ENCODE measurements at regions not wholly inside any gene's neighbourhood (a gene's known extent, or its start where the extent isn't known, plus 50 kb on each side); places are given as distances from the start of the nearest gene placed in this dataset.
"Not testable (repeated sequence)": the region's sequence is repeated elsewhere in the genome, so short reads cannot be mapped to it uniquely, and the experiment has no call there.

DNA sequence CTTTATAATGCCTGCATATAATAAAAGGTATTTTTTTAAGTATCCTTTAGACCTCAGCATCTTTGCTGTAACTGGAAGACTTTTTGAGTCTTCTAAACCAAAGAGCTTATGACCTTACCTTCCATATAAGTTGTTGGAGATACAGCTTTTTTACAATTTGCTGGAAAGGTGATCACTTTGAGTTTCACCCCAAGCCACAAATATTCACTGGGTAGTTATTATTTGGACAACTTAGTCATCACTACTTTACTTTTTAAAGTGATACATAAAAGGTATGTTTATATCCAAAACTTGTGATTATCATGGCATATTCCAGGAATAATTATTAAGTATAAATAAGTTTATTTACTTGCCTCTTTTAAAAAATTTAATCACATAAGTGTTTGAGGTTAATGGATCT lies 246.7 kb upstream of the NRIP1 start:
- DNase-seq (ENCODE audit: low spot score) = no peak

DNA sequence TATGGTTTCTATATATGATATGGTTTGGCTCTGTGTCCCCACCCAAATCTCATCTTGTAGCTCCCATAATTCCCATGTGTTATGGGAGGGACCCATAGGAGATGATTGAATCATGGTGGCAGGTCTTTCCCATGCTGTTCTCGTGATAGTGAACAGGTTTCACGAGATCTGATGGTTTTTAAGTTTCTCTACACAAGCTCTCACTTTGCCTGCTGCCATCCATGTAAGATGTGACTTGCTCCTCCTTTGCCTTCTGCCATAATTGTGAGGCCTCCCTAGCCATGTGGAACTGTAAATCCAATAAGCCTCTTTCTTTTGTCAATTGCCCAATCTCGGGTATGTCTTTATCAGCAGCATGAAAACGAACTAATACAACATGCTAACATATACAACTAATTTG lies 252.2 kb upstream of the NRIP1 start:
- DNase-seq (ENCODE audit: low spot score) = not testable (repeated sequence)

DNA sequence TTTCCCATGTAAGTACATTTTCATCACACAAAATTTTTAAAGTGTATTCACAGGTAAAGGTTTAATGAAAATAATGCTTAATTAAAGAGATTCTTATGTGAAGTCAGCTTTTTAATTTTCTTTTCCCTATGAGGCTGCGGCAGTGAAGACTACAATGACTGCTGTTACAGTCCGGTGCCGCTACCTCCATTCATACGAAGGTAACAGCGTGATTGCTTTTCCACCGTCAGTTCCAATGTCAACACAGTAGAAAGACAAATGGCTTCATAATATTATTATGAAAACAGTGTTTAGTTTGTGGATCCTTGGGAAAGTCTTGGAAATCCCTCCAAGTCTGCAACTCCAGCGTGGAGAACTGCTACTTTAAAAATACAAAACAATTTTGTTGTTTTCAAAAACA lies 254.9 kb upstream of the NRIP1 start:
- DNase-seq (ENCODE audit: low spot score) = no peak

DNA sequence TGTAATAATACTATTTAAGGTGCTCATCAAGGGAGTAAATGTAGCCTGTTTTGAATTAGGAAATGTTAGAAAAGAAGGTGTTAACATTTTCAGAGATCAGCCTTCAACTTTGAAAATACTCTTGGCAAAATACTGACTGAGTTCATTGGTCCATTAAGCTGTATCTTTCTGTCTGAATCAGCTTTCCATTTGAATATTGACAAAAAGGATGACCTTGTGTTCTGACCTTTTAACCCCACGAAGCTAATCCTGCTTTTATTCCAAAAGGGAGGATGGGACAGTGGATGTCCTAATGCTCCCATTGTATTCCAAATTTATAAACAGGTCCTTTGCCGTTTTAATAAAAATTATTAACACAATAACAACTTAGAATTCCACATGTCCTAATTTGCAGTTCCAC lies 259.7 kb upstream of the NRIP1 start:
- no peak for DNase-seq (ENCODE audit: low spot score)

DNA sequence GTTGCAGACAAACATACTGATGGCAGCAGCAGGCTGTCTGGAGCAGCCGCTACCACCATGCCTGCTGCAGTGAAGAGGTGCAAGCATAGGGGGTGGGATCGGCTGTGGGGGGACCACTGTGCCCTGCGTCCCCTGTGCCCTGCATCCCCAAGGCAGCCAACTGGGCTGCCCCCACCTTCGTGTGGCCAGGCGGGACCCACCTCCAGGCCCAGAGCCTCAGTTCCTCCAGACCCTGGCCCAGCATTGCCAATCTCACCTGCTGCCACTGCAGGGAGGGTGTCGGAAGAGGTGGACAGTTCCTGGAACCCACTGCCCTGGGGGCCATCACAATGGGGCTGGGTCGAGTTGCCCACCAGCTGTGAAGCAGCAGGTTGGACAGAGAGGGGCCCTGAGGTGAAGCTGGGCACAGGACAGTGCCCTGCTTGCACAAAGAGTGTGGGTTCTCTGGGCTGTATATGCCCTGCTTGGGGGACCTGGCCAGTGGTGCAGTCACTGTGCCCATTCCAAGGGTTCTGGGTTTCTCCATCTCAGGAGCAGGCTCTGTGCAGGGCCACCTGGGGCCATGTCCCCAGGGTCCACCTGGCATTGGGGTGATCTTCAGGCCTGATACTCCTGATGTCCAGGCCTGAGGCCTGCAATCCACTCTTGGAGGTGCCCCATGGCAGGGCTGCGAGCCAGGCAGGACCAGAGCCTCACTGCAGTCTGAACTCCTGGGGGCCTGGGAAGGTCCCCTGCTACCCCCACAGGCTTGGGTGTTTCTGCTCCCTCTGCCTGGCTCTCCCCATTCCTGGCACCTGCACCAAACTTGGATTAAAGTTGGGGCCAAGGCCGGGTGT lies 261.4 kb upstream of the NRIP1 start:
- no peak for DNase-seq (ENCODE audit: low spot score)

DNA sequence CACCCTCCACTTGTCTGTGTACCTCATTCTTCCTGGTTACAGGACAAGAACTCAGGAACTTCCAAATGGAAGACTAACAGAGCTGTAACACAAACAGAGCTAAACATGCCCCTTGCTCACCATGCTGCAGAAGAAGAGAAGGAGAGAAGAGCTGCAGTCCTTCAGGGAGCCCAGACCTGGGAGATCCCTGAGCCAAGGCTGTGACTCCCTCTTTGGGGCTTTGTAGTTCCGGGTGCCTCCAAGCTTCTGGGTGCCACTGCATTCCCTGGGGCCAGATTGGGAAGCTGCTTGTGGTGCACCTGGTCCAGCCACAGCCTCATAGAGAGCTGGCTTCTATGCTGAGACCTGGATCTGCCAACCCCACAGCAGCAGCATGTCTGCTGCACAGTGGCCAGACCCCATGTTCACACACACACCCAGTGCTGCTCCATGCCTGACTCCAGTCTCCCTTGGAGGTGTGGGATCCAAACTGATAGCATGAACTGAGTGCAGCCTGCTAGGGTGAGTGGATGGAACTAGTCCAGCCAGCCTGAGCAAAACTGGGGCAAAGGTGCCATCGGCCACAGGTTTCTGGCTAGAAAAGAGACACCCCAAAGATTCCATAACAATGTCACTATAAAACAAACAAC lies 263.0 kb upstream of the NRIP1 start:
- no peak for DNase-seq (ENCODE audit: low spot score)

DNA sequence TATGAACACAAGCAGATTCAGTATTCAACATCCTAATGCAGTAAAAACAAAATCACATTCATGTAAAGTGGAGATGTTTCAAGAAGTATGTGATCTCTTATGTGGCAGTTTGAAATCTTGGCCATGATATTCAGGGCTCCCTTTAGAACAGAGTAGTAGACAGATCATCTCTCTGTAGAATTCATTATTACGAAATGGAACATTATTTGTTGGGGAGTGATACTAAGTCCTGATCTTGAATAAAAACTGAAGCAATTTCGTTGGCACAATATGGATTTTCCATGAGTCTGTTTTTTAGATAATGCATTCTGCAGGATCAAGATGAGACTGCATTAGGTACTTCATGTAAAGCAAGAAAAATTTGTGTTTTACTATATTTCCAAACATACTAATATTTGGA lies 264.4 kb upstream of the NRIP1 start:
- no peak for DNase-seq (ENCODE audit: low spot score)

DNA sequence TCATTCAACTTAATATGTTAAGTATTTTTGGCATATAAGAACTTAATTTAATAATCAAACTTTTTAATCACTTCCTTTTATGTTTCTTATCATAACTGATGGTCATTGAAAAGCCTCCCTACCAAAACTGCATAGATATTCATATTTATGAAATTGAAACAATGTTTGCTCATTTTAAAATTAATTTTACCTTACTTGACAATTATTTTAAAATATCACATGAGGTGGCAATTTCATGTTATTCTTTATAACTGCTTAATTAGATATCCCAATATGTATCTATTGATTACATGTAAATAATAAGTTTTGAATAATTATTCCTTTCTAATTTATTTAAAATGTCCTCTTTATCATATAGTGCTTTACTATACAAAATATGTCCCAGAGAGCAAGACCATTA lies 266.1 kb upstream of the NRIP1 start:
- DNase-seq (ENCODE audit: low spot score) = no peak

DNA sequence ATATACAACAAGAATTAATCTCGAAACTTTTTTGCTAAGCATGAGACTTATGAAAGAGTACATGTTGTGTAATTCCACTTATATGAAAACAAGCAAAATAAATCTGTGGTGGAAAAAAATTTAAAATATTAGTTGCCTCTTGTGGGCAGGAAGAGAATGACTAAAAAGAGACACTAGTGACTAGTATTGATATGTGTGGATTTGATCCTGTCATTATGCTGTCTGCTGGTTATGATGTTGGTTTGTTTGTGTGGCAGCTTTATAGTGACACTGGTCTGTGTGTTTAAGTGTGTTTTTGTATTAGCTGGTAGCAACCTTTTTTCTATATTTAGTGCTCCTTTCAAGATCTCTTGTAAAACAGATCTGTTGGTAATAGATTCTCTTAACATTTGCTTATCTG lies 267.8 kb upstream of the NRIP1 start:
- no peak for DNase-seq (ENCODE audit: low spot score)

DNA sequence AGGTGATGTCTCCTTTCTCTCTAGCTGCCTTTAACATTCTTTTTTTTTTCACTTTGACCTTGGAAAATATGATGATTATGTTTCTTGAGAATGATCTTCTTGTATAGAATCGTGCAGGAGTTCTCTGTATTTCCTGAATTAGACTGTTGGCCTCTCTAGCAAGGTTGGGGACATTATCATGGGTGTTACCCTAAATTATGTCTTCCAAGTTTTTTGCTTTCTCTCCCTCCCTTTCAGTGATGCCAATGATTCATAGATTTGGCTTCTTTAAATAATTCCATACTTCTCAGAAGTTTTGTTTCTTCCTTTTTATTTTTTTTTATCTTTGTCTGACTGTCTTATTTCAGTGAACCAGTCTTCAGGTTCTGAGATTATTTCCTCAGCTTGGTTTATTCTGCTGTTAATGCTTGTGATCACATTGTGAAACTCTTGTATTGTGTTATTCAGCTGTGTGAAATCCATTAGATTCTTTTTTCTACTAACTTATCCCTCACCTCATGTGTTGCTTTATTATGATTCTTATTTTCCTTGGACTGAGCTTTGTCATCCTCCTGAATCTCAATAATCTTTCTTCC lies 268.4 kb upstream of the NRIP1 start:
- no peak for DNase-seq (ENCODE audit: low spot score)

DNA sequence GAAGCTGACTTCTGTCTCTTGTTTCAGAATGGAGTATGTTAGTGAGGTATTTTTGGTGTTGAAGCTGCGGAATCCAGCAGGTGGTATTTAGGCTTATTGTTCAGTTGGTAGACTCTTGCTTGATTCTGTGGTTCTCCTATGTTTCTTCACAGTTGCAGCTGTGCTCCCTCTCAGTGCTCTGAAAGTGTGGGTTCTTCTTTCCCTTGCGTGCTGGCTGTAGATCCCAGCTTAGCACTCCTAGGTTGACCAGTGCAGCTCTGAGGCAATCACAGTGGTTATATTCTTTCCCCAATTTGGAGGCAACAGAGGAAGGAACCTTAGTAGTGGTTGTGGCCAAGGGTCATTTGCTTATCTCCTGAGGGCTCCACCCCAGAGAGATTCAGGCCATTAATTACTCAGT lies 269.2 kb upstream of the NRIP1 start:
- DNase-seq (ENCODE audit: low spot score) = no peak

DNA sequence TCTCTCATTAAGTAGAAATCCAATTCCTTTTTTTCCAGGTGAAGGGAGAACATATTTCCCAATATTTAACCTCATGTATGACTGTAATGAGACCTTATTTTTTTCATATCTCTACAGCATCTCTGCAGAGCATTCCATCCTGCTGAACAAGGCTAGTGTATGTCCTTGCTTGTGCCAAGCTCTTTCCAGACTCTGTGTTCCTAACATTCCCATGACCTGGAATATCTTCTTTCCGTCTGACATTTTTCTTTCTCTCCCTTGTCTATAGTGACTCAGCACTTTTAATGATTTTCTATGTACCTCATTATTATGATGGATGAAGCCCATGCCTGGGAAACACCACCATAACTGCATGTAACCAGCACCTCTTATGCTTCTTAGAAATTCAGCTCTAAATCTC lies 278.3 kb upstream of the NRIP1 start:
- no peak for DNase-seq (ENCODE audit: low spot score)

DNA sequence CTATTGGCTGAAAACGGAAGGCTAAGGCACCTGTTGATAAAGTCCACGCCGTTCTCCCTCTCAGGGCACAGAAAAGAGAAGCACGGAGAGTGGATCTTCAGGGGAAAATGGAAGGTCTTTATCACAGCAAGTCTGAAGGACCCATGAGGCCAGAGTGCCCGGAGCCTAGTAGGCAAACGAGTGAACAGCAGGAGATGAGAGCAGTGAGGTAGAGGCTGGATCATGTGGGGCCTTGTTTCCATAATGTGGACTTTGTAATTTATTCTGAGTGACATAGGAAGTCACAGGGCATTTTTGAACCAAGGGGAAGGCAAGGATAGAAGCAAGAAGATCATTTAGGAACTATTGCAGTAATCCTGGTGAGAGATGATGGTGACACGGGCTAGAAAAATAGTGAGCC lies 287.2 kb upstream of the NRIP1 start:
- DNase-seq (ENCODE audit: low spot score) = no peak

DNA sequence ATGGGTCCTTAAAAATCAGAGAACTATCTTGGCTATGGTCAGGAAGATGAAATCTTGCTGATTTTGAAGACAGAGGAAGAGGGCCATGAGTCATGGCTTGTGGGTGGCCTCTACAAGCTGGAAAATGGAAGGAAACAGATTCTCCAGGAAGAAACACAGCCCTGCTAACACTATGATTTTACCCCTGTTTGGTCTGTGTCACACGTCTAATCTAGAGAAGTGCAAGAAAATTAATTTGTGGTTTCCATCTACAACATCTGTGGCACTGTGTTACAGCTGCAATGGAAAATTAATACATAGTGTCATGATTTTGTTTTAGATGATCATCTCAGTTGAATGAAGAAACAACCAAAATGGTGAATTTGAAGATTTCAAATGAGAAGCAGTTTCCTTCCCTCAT lies 288.7 kb upstream of the NRIP1 start:
- DNase-seq (ENCODE audit: low spot score) = no peak

DNA sequence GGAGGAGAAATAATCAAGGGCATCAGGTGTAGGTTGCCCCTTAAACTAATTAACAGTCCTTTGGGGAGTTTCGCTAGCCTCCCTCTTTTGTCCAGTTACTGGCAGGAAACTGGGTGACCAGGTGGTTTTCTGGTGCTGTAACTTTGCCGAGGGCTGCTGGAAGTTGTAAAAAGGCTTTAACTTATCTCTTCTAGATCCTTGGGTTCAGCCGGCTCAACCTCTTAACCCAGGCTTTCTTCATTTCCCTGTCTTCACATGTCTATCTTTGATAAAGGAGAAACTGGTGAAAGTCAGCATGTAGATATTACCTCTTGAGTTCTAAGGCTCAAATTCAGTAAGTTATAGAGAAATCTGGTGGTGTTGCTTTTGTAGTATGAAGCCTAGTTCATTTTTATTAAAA lies 289.7 kb upstream of the NRIP1 start:
- DNase-seq (ENCODE audit: low spot score) = no peak

DNA sequence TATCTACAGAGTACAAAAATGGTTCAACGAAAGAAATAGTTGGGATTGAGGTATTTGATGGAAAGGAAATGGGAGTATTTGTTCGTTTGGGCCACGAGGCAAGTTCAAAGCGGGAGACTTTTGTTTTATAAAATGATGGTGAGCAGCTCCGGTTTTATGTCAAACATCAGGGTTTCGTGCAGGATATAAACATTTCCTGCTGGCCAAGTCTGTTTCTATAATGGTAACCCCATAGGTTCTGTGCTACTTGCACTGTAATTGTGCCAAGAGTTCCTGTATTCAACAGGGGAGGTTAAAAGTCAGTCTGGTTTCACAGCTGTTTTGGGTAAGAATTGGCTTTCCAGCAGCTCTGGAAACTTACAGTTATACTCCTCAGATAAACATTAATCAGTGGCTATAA lies 290.3 kb upstream of the NRIP1 start:
- no peak for DNase-seq (ENCODE audit: low spot score)

DNA sequence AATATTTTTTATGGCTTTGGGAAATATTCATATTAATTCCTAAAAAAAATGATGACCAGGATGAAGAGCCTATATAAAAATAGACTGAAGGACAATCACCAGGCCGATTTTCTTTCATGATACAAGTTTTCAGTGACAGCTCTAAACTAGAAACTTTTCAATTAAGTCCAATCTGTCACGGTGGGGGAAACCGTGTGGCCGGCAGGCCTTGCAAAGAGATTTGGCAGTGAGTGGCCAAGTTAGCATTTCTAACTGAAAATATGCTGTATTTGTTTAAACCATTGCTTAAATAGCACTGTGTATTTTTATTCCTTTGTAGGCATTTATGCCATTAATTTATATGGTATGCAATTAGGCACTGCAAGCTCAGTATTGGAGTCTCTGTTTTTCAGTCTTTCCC lies 294.5 kb upstream of the NRIP1 start:
- DNase-seq (ENCODE audit: low spot score) = no peak

DNA sequence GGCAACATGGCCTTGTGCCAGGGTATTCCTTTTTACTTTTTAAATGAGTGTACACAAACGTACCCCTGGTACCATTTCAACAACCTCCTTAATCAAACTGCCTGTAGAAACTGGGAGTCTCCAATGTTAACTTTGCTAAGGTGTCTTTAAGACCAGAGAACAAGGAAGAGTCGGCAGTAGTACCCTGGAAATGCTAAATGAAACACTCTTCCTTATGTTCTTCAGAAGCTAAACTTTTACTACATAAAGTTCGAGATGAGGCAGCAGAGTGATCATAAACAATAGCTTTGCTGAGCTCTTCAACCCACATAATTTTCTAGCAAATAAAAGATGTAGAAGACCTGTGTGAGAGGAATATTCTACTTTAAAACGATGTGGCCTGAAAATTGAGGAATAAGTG lies 297.7 kb upstream of the NRIP1 start:
- no peak for DNase-seq (ENCODE audit: low spot score)

DNA sequence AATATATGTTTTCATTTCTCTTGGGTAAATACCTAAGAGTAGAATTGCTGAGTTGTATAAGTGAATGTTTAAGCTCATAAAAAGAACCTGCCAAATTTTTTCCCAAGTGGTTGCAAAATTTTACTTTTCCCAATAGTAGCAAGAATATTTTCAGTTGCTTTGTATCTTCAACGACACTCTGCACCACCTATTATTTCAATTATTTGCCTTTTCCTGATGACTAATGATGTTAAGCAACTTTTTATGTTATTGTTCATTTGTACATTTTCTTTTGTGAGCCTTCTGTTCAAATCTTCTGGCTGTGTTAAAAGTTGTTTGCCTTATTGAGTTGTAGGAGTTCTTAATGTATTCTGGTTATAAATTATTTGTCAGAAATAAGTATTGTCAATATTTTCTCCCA lies 299.1 kb upstream of the NRIP1 start:
- no peak for DNase-seq (ENCODE audit: low spot score)

DNA sequence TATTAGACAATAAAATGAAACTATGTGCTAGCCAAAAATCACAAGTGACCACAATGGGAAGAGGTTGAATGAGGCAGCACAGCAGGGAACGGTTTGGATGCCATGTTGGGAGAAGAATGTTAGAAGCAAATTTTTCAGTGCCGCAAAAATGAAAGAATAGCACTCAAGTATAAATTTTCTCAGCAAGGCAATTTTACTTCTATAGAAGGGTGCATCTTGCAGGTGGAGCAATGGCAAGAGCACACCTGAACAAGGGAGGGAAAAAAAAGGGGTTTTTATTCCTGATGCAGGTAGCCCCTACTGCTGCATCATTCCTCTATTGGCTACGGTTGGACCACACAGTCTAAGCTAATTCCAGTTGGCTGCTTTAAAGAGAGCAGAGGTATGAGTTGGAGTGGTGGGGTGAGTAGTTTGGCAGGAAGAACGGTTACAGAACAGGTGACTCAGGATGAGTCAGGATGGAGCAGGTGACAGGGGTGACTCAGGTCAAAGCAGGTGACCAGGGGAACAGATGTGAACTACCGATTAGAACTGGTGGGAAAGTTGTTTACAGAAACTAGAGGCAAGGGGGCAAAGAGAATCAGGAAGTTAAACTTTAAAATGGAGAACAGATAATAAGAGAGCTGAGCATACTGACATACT lies 301.1 kb upstream of the NRIP1 start:
- DNase-seq (ENCODE audit: low spot score) = no peak

DNA sequence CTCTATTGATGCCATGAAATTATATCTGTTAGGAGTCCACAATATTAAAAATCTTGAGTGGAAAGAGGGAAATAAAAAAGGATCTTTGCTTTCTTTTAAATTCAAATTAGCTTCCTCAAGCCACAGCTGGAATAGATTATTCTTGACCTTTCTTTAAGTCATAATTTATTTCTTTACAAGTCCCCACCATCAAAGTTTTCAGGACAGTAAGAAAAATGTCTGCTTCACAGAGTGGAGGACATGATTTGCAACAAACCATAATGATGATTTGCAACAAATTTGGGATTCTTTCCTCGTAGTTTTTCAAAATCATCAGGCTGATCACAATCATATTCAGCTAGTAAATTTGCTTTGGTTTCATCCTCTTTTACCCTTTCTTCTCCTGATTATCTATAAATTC lies 301.8 kb upstream of the NRIP1 start:
- no peak for DNase-seq (ENCODE audit: low spot score)

DNA sequence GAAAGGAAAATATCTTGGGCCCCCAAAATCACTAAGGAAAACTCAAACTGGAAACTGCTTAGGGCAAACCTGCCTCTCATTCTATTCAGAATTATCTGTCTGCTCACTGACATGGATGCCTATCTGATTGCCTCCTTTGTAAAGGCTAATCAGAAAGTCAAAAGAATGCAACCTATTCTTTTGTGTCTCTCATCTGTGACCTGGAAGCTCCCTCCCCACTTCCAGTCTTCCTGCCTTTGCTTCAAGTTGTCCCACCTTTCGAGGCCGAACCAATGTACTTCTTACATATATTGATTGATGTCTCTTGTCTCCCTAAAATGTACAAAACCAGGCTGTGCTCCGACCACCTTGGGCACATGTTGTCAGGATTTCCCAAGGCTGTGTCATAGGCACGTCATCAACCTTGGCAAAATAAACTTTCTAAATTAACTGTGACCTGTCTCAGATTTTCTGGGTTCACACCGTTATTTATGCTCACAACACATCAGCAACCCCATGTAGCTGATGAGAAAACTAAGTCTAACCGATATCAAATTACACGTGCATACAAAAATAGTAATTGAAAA lies 302.3 kb upstream of the NRIP1 start:
- no peak for DNase-seq (ENCODE audit: low spot score)

DNA sequence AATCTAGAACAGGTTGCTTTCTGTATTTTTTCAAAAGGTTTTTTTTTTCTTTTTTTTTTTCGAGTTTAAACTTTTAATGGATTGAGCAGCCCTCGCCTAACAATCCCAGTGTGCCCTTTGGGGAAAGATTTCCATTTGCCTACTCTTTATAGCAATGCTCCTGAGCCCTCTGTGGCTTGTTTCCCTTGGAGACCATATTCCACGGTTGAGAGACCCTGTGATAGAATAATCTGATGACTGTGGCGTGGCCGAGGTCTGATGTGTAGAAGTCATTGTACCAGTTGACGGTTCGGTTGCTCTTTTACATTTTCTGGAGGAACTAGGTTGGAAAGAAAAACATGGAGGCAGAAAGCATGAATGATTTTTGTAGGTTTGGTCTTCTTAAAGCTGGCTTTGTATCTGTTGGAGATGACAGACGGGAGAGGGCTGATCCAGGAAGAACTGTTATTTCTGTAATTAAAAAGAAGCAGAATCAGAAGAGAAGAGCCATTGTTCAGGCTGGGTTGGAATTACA lies 305.7 kb upstream of the NRIP1 start:
- DNase-seq (ENCODE audit: low spot score) = no peak

All from AG20443 (cell line).